HG03457 (cell line): ENCODE measurements at regions not wholly inside any gene's neighbourhood (a gene's known extent, or its start where the extent isn't known, plus 50 kb on each side); places are given as distances from the start of the nearest gene placed in this dataset.
"Not testable (repeated sequence)": the region's sequence is repeated elsewhere in the genome, so short reads cannot be mapped to it uniquely, and the experiment has no call there.

Source experiments
- ATAC-seq: cut with Tn5 transposase; IDR thresholded peaks from one replicate; pipeline ENCODE4 v1.9.1; 2021; ENCODE audit warnings: moderate number of reproducible peaks; ENCODE audit not compliant: unreplicated experiment

DNA sequence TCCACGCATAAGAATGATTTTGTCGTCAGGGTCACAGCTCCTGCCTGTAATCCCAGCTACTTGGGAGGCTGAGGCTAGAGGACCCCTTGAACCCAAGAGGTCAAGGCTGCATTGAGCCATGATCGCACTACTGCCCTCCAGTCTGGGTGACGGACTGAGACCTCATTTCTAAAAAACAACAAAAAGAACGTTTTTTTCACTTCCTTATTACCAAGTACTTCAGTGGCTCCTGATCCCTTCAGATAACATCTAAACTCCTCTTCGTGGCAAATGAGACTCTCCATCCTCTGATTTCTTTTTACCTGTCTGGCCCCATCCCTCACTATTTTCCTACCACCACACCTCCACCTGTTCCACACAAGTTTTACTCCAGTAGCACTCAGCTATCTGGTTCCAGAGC is 105.4 kb upstream of the TLK1 start:
- ATAC-seq: no peak

DNA sequence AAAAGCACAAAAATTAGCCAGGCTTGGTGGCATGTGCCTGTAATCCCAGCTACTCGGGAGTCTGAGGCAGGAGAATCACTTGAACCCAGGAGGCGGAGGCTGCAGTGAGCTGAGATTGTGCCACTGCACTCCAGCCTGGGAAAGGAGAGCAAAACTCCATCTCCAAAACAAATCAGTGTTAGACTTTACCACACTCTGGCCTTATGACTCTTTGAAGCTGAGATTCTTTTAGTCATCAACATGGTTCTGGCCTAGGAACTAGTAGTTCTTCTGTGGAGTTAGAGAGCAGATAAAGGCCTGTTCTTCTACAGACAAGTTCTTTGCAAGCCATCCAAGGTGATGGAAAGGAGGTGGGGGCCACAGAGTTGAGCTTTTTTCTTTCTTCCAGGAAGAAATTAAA is 100.8 kb upstream of the TLK1 start:
- ATAC-seq: not testable (repeated sequence)

DNA sequence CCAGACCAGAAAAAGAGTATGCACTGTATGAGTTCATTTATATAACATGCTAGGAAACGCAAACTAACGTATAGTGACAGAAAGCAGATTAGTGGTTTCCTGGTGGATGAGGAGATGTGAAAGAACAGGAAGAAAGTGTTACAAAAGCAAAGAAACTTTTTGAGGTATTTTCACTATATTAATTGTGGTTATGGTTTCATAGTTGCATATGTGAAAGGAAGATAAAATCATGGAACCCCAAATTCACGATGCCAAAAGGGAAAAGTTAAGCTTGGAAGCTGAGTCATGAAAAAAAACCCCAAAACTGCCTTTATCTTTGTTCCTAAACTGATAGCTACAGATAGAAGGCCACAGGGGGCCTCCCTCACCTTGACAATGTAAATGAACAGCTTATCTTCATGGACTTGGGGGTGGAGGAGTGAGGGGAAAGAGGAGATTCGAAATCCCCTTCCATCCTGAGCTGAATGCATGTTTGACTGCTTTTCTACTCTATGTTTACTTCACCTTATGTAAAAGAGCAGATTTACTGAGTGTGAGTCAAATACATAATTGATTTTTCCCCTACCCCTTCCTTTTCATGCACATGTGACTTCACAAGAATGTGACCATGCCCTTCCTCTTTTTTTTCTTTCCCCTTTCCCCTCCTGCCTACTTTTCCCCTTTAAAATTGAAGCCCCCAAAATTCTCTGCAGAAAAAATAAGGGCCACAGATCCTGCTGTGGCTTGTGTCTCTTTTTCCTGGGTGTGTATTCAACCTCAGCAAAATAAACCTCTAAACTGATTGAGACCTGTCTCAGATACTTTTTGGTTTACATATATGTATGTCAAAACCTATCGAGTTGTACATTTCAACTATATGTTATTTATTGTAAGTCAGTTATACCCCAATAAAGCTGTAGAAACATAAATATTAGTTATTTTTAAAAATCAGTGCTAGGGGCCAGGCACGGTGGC is 100.1 kb upstream of the TLK1 start:
- no peak for ATAC-seq

DNA sequence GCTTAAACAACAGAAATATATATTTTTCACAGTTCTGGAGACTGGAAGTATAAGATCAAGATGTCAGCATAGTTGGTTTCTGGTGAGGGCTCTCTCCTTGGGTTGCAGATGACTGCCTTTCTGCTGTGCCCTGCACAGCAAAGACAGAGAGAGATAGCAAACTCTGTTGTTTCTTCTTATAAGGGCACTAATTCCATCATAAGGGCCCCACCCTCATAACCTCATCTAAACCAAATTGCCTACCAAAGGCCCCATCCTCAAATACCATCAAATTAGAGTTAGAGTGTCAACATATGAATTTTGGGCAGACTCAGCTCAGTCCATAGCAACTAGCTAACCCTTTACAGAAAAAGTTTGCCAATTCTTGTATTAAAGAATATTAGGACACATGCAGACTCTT is 94.0 kb upstream of the TLK1 start:
- no peak for ATAC-seq

DNA sequence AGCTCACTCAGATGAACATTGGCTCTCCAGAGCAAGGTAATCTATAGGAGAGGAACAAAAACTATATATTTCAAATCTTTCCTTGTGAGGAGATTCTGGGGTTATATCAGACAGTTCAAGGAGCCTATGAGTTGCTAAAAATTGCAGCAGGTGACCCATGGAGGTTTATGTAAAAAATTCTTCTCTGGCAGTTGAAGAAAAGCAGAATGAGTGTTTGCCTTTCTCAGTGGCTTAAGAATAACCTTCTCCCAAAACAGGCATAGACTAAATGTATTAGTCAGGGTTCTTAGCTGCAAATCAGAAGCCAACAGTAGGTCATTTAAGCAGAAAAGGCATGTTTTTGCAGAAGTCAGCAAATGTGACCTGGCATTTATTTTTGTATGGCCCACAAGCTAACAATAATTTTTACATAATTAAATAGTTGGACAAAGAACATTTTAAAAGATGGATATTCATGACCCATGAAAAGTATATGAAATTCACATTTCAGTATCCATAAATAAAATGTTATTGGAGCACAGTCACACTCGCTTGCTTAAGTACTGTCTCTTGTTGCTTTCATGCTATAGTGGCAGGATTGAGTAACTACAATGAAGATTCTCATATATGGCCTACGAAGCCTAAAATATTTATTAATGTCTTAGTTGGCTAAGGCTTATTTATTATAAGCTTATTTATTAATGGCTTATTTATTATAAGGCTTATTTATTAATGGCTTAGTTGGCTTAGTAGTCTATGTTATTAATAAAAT is 93.4 kb upstream of the TLK1 start:
- no peak for ATAC-seq

DNA sequence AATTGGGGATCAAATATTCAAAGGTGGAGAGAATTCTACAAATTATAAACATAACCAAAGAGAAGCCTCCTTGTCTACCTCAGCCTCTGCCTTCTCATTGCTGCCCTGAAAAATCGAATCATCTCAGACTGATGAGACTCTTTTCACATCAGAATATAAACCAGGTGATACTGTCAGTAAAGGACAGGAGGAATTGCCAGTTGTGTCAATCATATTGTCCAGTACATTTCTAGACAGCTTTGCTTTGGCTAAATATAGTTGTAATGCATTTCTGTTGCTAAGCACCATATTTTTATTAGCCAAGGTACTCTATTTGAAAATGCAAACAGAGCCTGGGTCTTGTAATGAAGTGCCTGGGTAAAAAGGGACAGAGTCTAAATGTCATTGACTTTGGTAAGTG is 92.6 kb upstream of the TLK1 start:
- ATAC-seq: no peak

DNA sequence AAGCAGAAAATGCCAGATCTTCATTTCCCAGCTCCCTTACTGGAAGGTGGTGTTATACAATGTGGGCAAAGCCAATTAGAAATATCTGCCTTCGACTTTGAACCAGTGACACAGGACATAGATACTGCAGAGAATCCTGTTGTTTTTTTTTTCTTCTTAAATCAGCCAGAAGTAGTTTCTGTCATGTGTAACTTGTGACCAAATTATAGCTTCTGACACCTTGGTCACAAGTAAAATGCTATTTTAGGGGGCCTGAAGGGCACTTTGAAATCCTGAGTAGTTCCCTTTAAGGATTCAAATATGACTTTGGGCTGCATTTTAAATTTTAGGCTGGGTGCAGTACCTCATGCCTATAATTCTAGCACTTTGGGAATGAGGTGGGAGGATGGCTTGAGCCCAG is 89.0 kb upstream of the TLK1 start:
- no peak for ATAC-seq

DNA sequence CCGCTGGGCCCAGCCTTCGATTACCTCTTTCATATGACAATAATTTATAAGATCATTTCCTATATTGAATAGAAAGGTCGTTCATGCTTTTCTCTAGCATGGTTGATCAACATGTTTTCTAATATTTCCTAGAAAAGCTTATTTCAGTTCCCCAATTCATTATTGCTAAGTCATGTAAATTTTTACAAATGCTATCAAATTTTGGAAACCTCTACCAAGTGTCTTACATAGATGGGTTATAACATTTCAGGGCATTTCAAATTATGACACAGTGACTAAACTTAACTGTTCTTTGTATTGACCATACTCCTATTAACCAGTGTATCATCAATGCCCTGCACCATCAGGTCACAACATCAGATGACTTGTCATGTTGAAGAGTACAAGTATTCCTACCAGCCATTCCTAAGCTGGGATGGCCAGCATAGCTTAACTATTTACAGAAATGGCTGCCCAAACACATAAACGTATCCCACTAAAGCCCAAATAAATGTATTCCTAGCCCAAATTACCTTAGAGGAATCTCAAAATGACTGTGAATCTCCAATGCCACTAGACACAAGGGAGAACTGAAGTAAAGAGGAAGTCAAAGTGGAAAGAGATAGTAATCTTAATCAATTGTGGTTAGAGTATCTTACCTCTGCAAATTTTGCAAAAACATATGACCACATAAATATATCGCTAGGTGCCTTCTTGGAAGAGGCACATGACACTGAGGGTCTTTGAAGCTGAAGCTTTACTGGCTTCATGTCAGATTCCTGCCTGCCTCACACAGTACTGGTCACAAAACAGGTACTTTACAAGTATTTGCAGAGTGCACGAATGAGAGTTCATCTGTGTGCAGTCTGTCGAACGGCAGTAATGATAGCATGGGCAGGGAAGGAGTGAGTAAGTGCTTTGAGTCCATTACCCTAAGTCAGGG is 87.3 kb upstream of the TLK1 start:
- peak; percentile 60 for ATAC-seq

DNA sequence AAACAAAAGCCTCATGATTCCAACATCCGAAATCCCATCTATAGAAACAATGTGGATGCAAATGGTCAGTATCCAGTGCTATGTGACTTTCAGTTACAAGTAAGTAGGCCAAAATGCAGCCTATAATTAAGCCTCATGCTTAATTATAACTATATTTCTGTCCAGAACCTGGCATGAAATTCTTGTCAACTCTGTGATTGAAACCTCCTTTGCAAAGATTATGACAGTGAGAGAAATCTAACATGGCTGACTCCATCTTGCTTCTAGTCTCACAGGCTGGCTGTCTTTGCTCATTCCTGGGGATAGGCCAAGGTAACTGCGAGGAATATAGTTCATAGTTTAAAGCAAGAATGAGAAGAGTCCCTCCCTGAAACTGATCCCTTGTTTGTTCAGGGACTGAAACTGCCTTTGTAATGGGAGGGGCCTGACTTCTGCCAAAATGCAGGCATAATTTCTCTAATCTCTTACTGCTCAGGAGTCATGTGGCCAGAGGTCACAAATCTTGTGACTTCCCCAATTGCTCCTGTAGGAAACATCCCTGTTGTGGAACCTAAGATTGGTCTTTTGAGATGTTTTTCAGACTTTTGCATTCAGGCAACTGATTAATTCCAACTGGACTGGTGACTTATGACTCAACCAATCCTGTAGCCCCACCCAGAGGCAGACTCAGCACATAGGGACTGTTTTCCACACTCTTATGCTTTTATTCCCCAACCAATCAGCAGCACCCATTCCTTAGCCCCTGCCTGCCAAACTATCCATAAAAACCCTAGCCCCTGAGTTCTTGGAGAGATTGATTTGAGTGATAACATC is 84.5 kb upstream of the TLK1 start:
- ATAC-seq: no peak

DNA sequence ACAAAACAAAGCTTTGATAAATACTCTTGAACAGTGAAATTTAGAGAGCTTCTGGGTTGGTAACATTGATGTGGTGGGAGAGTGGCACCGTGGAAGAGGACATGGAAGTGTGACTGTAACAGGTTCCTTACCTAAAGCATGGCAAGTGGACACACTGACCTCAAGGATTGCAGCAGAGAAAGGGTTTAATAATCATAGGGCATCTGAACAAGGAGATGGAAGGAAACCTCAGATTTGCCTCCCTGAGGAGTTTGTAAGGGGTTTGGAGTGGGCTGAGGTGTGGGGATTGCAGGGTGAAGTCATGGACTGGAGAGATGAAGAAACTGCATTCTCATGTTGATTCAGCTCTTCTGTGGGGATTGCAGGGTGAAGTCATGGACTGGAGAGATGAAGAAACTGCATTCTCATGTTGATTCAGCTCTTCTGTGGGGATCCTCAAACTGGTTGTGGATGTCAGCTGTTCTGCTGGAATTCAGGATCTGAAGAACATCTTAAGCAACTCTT is 83.8 kb upstream of the TLK1 start:
- no peak for ATAC-seq

DNA sequence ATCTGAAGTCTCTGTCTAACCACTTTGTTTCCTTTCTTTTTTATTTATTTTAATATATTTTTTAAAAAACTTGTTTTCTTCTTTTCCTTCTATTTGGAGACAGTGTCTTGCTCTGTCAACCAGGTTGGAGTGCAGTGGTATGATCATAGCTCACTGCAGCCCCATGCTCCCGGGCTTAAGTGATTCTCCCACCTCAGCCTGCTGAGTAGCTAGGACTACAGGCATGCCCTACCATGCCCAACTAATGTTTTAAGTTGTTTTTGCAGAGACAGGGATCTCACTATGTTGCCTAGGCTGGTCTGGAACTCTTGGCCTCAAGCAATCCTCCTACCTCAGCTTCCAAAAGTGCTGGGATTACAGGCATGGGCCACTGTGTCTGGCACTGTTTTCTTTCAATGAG is 81.1 kb upstream of the TLK1 start:
- no peak for ATAC-seq

DNA sequence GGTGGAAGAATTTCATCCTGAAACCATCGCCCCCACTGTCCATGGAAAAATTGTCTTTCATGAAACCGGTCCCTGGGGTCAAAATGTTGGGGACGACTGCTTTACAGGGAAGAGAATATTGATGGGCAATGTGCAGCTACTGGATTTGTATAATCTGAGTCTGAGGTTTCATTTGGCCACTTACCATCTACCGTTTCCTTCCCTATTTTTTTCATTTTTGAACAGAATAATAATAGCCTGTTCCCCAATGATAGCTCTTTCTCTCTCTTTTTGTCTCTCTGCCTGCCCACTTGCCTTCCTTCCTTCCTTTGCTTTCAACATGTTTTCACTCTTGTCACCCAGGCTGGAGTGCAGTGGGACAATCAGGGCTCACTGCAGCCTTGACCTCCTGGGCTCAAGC is 78.3 kb upstream of the TLK1 start:
- no peak for ATAC-seq

DNA sequence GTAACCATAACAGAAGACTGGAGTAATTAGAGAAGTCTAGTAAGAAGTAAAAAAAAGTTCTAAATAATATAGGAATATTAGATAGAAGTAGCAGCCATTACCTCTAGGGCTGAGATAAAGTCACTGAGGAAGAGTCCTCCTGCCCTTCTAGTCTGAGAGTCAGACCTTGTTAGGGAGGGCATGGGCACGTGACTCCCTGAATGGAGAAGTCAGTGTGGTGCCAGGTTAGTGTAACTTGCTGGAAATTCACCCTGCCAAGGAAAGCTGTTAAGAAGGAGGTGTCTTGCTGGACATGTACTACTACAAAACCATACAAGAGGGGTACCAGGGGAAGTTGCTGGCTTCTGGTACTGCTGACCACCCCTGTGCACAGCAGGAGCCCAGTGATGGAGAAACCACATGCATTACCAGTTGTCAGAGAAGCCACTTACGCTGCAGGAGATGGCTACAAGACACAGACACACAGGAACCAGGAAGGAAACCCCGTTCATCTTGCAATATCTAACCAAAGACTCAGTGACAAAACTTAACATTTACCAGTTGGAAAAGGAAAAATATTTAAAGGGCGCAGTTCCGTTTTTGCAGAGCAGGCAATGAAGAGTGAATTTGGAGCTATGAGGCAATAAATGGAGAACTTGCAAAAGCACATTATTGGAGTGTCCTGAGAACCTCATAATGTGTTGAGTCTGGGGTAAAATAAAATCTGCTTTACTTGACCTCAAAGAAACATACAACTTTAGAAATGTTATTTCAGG is 77.2 kb upstream of the TLK1 start:
- ATAC-seq: no peak

DNA sequence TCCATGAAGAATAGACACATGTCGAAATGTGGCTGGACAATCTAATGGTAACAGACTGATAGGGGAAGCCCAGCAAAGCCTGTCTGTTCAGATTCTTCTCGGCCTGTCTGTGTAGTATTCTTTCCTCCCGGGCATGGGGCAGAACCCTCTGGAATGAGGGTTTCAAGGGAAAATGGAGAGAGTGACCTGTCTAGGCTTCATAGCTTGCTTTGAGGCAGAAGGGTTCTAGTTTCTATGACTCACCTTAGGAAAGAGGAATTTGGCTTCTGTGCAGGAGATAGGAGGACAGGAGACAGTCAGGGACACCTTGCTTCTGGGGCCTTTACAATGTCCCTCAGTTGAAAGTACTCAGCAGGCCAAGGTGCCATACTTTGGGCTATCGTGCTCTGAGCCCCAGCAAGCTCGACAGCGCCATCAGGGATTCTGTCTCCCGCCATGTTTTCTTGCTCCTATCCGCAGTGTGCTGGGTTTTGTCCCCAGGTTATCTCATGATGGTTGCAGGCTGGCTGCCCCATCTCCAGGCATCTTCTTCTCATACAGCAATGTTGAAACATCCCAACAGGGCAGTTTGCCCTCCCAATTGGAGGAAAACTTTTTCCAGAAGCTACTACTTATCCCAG is 74.7 kb upstream of the TLK1 start:
- ATAC-seq: no peak

DNA sequence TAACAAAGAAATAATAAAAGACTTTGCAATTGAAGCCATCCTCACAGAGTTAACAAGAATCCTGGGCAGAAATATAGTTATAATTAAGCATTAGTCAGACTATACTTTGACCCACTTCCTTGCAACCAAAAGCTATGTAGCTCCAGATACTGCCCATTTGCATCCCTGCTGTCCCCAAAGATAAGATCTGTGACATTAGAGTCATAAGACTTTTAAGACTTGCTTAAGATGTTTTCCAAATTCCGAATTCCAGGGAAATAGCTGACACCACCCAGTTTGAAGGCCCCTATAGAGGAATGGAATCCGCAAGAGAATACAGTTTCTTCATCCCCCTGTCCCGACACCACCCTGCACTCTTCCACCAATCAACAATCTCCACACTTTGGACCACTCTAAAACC is 69.5 kb upstream of the TLK1 start:
- no peak for ATAC-seq

DNA sequence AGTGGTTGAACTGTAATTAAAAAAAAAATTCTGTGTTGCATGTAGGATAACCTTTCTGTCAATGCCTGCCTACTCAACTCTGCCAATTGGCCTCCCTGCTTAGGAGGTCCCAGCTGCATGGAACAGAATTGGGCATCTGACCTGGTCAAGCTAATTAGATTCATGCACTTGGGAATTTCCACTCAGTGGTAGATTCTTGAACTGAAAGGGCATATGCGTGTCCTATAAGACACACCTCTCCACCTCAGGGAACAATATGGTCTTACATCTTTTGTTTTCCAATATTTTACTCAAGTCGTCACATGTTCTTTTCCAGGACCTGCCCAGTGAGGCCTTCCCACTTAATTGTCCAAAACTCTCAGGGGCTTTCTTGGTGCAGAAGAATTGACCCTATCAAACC is 68.1 kb upstream of the TLK1 start:
- no peak for ATAC-seq

DNA sequence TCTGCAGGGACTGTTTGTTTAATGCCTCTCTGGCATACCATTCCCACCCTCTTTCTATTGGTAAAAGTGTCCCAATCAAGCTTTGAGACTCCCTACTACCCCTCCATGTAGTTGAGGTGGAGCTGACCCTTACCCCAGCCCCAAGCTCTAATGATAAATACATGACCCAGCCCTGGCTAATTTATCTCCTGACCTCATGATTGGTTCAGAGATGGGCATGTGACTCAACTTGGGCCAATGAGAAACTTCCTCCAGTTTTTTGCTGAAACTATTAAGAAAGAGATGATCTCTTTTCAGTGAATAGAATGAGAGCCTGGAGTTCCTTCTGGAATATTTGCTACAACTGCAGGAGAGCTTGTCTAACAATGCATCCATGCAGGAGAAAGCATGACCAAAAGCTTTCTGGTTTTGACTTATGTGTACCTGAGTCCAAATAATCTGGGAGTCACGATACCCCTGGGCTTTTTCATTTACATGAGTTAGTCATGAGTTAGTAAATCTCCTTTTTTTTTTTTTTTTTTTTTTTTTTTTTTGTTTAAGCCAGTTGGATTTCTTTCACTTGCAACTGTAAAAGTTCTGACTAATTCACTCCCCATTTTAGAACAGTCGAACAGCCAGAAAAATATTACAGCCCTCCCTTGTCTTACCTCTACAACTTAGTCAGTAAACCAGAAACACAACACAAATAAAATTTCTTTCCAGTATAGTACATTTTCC is 66.5 kb upstream of the TLK1 start:
- ATAC-seq: no peak

DNA sequence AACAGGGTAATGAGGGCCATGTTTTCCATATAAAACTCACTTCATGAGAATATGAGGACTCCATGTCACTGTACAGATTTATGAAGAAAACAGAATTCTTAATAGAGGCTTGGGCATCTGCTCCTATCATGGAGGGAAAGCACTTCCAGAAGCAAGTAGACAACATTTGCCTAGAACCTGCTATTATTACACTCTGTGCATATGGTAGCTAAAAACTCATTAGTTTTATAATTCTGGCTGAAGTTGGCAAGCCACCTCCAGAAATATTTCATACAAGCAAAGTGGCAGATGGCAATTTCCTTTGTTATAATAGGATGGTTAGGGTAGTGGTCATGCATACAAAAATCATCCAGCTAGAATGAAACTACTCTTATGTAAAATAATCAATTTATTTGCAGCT is 65.8 kb upstream of the TLK1 start:
- ATAC-seq: no peak
